H1 (cell line): ENCODE measurements at regions not wholly inside any gene's neighbourhood (a gene's known extent, or its start where the extent isn't known, plus 50 kb on each side); places are given as distances from the start of the nearest gene placed in this dataset.

Source experiments
- SIN3A ChIP-seq, 2 experiments: IDR thresholded peaks in 1 of 2; conservative IDR thresholded peaks in 1 of 2; 2 replicates each; pipeline ENCODE4 v1.6.1; 2011 to 2012; ENCODE audit warnings: low read length in 2 of 2, improper control_type of control experiment in 1 of 2, low read depth in 1 of 2, mild to moderate bottlenecking in 1 of 2

- TF ChIP-seq SIN3A (conservative IDR thresholded peaks at IDR 0.05 in 1 of 2, IDR thresholded peaks at IDR 0.05 in 1 of 2; ENCODE audit: low read depth in 1 of 2, low read length in 2 of 2): no peak
- TF ChIP-seq, all 59 proteins: peak for 0
Observed at GRCh38 chr1:116855773-116856201, 53.9 kb upstream of the PTGFRN start (continued).
